ENCODE measurements at regions not wholly inside any gene's neighbourhood (a gene's known extent, or its start where the extent isn't known, plus 50 kb on each side); places are given as distances from the start of the nearest gene placed in this dataset.

GRCh38 chr13:87302931-87303330, 368.2 kb upstream of the SLITRK5 start:
- ATAC-seq (ENCODE audit: low read depth): no peak
- H3K27me3 ChIP-seq (ENCODE audit: insufficient read depth, poor library complexity, severe bottlenecking): no peaks in the 10 kb centered on the region

GRCh38 chr13:87311165-87311564, 360.0 kb upstream of the SLITRK5 start:
- DNase-seq (ENCODE audit: low spot score) (no peak), ATAC-seq (ENCODE audit: low read depth) (no peak)
- Histone ChIP-seq H3K4me3 (ENCODE audit: severe bottlenecking) (no peak overlapping the region), H3K4me1 (ENCODE audit: insufficient read depth, poor library complexity, severe bottlenecking) (no peaks in the 10 kb centered on the region), H3K27ac (ENCODE audit: poor library complexity, severe bottlenecking) (no peak overlapping the region), H3K27me3 (ENCODE audit: insufficient read depth, poor library complexity, severe bottlenecking) (no peaks in the 10 kb centered on the region), H3K9me3 (ENCODE audit: severe bottlenecking) (no peaks in the 10 kb centered on the region), H3K36me3 (ENCODE audit: low read depth) (no peaks in the 10 kb centered on the region)
- TF ChIP-seq CTCF (IDR thresholded peaks at IDR 0.05; ENCODE audit: poor library complexity, severe bottlenecking): no peak

More at GRCh38 chr13:87302931-87303330, 368.2 kb upstream of the SLITRK5 start:
- Histone ChIP-seq H3K27ac (ENCODE audit: poor library complexity, severe bottlenecking) (no peak overlapping the region), H3K36me3 (ENCODE audit: low read depth) (no peaks in the 10 kb centered on the region), H3K9me3 (ENCODE audit: severe bottlenecking) (no peaks in the 10 kb centered on the region), H3K4me3 (ENCODE audit: severe bottlenecking) (no peak overlapping the region), H3K4me1 (ENCODE audit: insufficient read depth, poor library complexity, severe bottlenecking) (no peaks in the 10 kb centered on the region)
- TF ChIP-seq CTCF (IDR thresholded peaks at IDR 0.05; ENCODE audit: poor library complexity, severe bottlenecking): no peak
- DNase-seq (ENCODE audit: low spot score): no peak

- no peaks in the 10 kb centered on the region for H3K27me3 ChIP-seq (ENCODE audit: insufficient read depth, poor library complexity, severe bottlenecking)
- TF ChIP-seq CTCF (IDR thresholded peaks at IDR 0.05; ENCODE audit: poor library complexity, severe bottlenecking): no peak
- ATAC-seq (ENCODE audit: low read depth) (no peak), DNase-seq (ENCODE audit: low spot score) (no peak)
- H3K4me1 ChIP-seq (ENCODE audit: insufficient read depth, poor library complexity, severe bottlenecking): no peaks in the 10 kb centered on the region
- H3K36me3 ChIP-seq (ENCODE audit: low read depth): no peaks in the 10 kb centered on the region
- no peak overlapping the region for H3K27ac ChIP-seq (ENCODE audit: poor library complexity, severe bottlenecking)
- H3K9me3 ChIP-seq (ENCODE audit: severe bottlenecking): no peaks in the 10 kb centered on the region
- H3K4me3 ChIP-seq (ENCODE audit: severe bottlenecking): no peak overlapping the region
Observed at GRCh38 chr13:87314822-87315221, 356.3 kb upstream of the SLITRK5 start.

- Histone ChIP-seq H3K27me3 (ENCODE audit: insufficient read depth, poor library complexity, severe bottlenecking) (no peaks in the 10 kb centered on the region), H3K4me1 (ENCODE audit: insufficient read depth, poor library complexity, severe bottlenecking) (no peaks in the 10 kb centered on the region), H3K4me3 (ENCODE audit: severe bottlenecking) (no peak overlapping the region), H3K36me3 (ENCODE audit: low read depth) (no peaks in the 10 kb centered on the region), H3K9me3 (ENCODE audit: severe bottlenecking) (no peaks in the 10 kb centered on the region), H3K27ac (ENCODE audit: poor library complexity, severe bottlenecking) (no peak overlapping the region)
- TF ChIP-seq CTCF (IDR thresholded peaks at IDR 0.05; ENCODE audit: poor library complexity, severe bottlenecking): no peak
- no peak for ATAC-seq (ENCODE audit: low read depth)
- no peak for DNase-seq (ENCODE audit: low spot score)
Observed at GRCh38 chr13:87322386-87322785, 348.8 kb upstream of the SLITRK5 start.

- Histone ChIP-seq H3K27me3 (ENCODE audit: insufficient read depth, poor library complexity, severe bottlenecking) (no peaks in the 10 kb centered on the region), H3K9me3 (ENCODE audit: severe bottlenecking) (no peaks in the 10 kb centered on the region), H3K27ac (ENCODE audit: poor library complexity, severe bottlenecking) (no peak overlapping the region), H3K4me3 (ENCODE audit: severe bottlenecking) (no peak overlapping the region), H3K36me3 (ENCODE audit: low read depth) (no peaks in the 10 kb centered on the region), H3K4me1 (ENCODE audit: insufficient read depth, poor library complexity, severe bottlenecking) (no peaks in the 10 kb centered on the region)
- ATAC-seq (ENCODE audit: low read depth): no peak
- no peak for TF ChIP-seq CTCF (IDR thresholded peaks at IDR 0.05; ENCODE audit: poor library complexity, severe bottlenecking)
- DNase-seq (ENCODE audit: low spot score): no peak
Observed at GRCh38 chr13:87324558-87324957, 346.6 kb upstream of the SLITRK5 start.
